GM12874 (cell line): ENCODE measurements at regions not wholly inside any gene's neighbourhood (a gene's known extent, or its start where the extent isn't known, plus 50 kb on each side); places are given as distances from the start of the nearest gene placed in this dataset.

Source experiments
- CTCF ChIP-seq: IDR thresholded peaks from 2 replicates; pipeline ENCODE4 v1.5.1; 2011; ENCODE audit warnings: low read depth, mild to moderate bottlenecking, control low read depth, low read length, moderate library complexity; ENCODE audit not compliant: insufficient read depth

GRCh38 chr2:226020956-226021355 lies 621.4 kb downstream of the NYAP2 start:
- no peak for TF ChIP-seq CTCF

GRCh38 chr2:226020176-226020575 lies 620.7 kb downstream of the NYAP2 start:
- TF ChIP-seq CTCF = no peak

- TF ChIP-seq CTCF = no peak
Observed at GRCh38 chr2:226018641-226019040, 619.1 kb downstream of the NYAP2 start.

GRCh38 chr2:226017537-226017936 lies 618.0 kb downstream of the NYAP2 start:
- TF ChIP-seq CTCF = no peak

GRCh38 chr2:226017107-226017506 lies 617.6 kb downstream of the NYAP2 start:
- no peak for TF ChIP-seq CTCF

- TF ChIP-seq CTCF = no peak
Observed at GRCh38 chr2:226011716-226012450, 612.4 kb downstream of the NYAP2 start.

- no peak for TF ChIP-seq CTCF
Observed at GRCh38 chr2:226002438-226002837, 602.9 kb downstream of the NYAP2 start.

GRCh38 chr2:226001716-226002115 lies 602.2 kb downstream of the NYAP2 start:
- TF ChIP-seq CTCF = no peak
